HepG2 (cell line): ENCODE measurements at regions not wholly inside any gene's neighbourhood (a gene's known extent, or its start where the extent isn't known, plus 50 kb on each side); places are given as distances from the start of the nearest gene placed in this dataset.

Experiments
- ATAC-seq: fragments of 200-7000 bp; cut with Tn5 transposase; 3 replicates; pipeline ENCODE4 v1.9.1; 2020; ENCODE audit warnings: mild to moderate bottlenecking, moderate library complexity
- BruUV-seq: library from RNA; stranded (reverse); fragments of 400-500 nt; replicated peaks from 2 replicates; lab custom pipeline; 2021; lab: Mats Ljungman, UMichigan
- CTCF ChIA-PET: fragments of 300-600 bp; formaldehyde crosslinking; extraction: SDS; loops from one replicate; lab custom pipeline; 2021; ENCODE audit warnings: low total read pairs, inconsistent platforms, low intra/inter-chr PET ratio; lab: Yijun Ruan, JAX
- POLR2A ChIA-PET: fragments of 350-600 bp; sonication (Branson Sonifier 250); formaldehyde crosslinking; loops from one replicate; lab custom pipeline; 2020; ENCODE audit warnings: antibody characterized with exemption, inconsistent platforms; lab: Yijun Ruan, JAX
- DNase-seq: peaks from one replicate; pipeline ENCODE4 v3.0.0-alpha.2; 2015; ENCODE audit warnings: low spot score
- FAIRE-seq: peaks from 3 replicates; lab custom pipeline; 2011; peaks lifted over from hg19 to GRCh38; lab: Jason Lieb, UNC
- H2AFZ ChIP-seq: one replicate; pipeline ENCODE4 v1.6.1; 2011; ENCODE audit warnings: low read length, inconsistent platforms
- H3K27ac ChIP-seq: fragments of 300-600 bp; 3 replicates; pipeline ENCODE4 v1.8.0; 2011; ENCODE audit warnings: mixed run types, mild to moderate bottlenecking, mixed read lengths, low read length, inconsistent platforms; ENCODE audit not compliant: insufficient read depth; ENCODE audit errors: extremely low read length
- H3K27me3 ChIP-seq, 2 experiments: fragments of 200-600 bp in 1 of 2; 2 replicates in 1 of 2; 3 replicates in 1 of 2; pipeline versions ENCODE4 v1.6.0 to v1.8.0; 2011; ENCODE audit warnings: low read length in 2 of 2, mild to moderate bottlenecking in 2 of 2, moderate library complexity in 2 of 2, inconsistent platforms in 1 of 2; ENCODE audit not compliant: insufficient read depth in 2 of 2, control insufficient read depth in 1 of 2
- H3K36me3 ChIP-seq, 2 experiments: fragments of 200-600 bp in 1 of 2; replicated peaks in 1 of 2; 2 replicates in 1 of 2; 3 replicates in 1 of 2; pipeline versions ENCODE4 v1.5.1 to v1.8.0; 2011; ENCODE audit warnings: low read length in 2 of 2, inconsistent platforms in 1 of 2; ENCODE audit not compliant: insufficient read depth in 2 of 2, control insufficient read depth in 1 of 2
- H3K4me1 ChIP-seq: 2 replicates; pipeline ENCODE4 v1.5.1; 2012; ENCODE audit warnings: low read length, inconsistent platforms; ENCODE audit not compliant: insufficient read depth
- H3K4me2 ChIP-seq: 2 replicates; pipeline ENCODE4 v1.6.0; 2011; ENCODE audit warnings: low read depth, low read length, inconsistent platforms
- H3K4me3 ChIP-seq, 3 experiments: fragments of 200-600 bp in 1 of 3; sonication (generic), shearing (Covaris generic) in 1 of 3; replicated peaks in 1 of 3; 2 replicates each; pipeline ENCODE4 v1.5.1; 2011 to 2016; ENCODE audit warnings: low read length in 3 of 3, inconsistent platforms in 2 of 3, low read depth in 2 of 3, mild to moderate bottlenecking in 2 of 3, control low read depth in 1 of 3, mixed read lengths in 1 of 3; ENCODE audit not compliant: insufficient read depth in 1 of 3
- H3K79me2 ChIP-seq: one replicate; pipeline ENCODE4 v1.6.1; 2011; ENCODE audit warnings: low read length, inconsistent platforms; ENCODE audit not compliant: insufficient read depth
- H3K9ac ChIP-seq: 2 replicates; pipeline ENCODE4 v1.6.0; 2011; ENCODE audit warnings: mild to moderate bottlenecking, low read depth, low read length, inconsistent platforms; ENCODE audit not compliant: insufficient read depth
- H3K9me3 ChIP-seq: 2 replicates; pipeline ENCODE4 v1.5.1; 2012; ENCODE audit warnings: mild to moderate bottlenecking, low read length
- H4K20me1 ChIP-seq: 2 replicates; pipeline ENCODE4 v1.6.0; 2011; ENCODE audit warnings: inconsistent platforms, mild to moderate bottlenecking, low read length, moderate library complexity; ENCODE audit not compliant: insufficient read depth
- SP140L ChIP-seq: sonication (generic); formaldehyde crosslinking; IDR thresholded peaks from 2 replicates; pipeline ENCODE4 v1.4.0; 2020; ENCODE audit warnings: missing genetic modification reagents, borderline replicate concordance
- ZNF12 ChIP-seq: sonication (generic); formaldehyde crosslinking; IDR thresholded peaks from 2 replicates; pipeline ENCODE4 v1.5.0; 2020; ENCODE audit warnings: missing genetic modification reagents
- ZNF564 ChIP-seq: sonication (generic); formaldehyde crosslinking; IDR thresholded peaks from 2 replicates; pipeline ENCODE4 v1.8.1; 2023; ENCODE audit warnings: mild to moderate bottlenecking, missing genetic modification reagents
- WGBS: methylation state at CpG from one replicate; pipeline ENCODE4 v1.1.6; 2017; ENCODE audit warnings: low lambda C conversion rate; 5-methylcytosine and 5-hydroxymethylcytosine counted together
- in situ Hi-C: cut with HindIII; loops from 2 replicates; pipeline ENCODE4 v1.10.0; 2017; ENCODE audit warnings: low pct_unique_long_range_greater_than_20kb; ENCODE audit not compliant: extremely low pct_ligation_motif_present
- intact Hi-C: fragments of 100-400 bp; cut with micrococcal nuclease; formaldehyde crosslinking; loops from one replicate; pipeline ENCODE4 v1.10.0; 2022; ENCODE audit not compliant: unreplicated experiment
- TF ChIP-seq, protein P1 (sequence below): sonication (generic); formaldehyde crosslinking; IDR thresholded peaks from 2 replicates; pipeline ENCODE4 v1.4.0; 2020; ENCODE audit warnings: missing genetic modification reagents

DNA sequence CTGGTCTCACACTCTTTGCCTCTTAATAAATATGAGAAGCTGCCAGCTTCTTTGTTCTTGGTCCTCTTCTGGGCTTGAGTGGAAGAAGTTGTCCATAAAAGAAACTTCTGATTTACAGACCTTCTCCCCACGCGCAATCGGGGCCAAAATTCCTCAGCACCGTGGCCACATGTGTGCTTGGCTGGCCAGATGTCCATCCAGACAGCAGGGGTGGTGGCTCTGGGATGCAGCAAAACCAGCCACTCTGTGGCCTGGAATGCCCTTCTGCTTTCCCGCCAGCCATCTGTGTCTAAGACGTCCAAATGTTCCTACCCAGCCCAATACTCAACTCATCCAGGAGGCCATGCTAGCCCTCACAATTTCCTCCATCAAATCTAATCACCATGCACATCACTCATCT is 250.8 kb downstream of the EN1 start (continued):
- TF ChIP-seq, protein P1, sequence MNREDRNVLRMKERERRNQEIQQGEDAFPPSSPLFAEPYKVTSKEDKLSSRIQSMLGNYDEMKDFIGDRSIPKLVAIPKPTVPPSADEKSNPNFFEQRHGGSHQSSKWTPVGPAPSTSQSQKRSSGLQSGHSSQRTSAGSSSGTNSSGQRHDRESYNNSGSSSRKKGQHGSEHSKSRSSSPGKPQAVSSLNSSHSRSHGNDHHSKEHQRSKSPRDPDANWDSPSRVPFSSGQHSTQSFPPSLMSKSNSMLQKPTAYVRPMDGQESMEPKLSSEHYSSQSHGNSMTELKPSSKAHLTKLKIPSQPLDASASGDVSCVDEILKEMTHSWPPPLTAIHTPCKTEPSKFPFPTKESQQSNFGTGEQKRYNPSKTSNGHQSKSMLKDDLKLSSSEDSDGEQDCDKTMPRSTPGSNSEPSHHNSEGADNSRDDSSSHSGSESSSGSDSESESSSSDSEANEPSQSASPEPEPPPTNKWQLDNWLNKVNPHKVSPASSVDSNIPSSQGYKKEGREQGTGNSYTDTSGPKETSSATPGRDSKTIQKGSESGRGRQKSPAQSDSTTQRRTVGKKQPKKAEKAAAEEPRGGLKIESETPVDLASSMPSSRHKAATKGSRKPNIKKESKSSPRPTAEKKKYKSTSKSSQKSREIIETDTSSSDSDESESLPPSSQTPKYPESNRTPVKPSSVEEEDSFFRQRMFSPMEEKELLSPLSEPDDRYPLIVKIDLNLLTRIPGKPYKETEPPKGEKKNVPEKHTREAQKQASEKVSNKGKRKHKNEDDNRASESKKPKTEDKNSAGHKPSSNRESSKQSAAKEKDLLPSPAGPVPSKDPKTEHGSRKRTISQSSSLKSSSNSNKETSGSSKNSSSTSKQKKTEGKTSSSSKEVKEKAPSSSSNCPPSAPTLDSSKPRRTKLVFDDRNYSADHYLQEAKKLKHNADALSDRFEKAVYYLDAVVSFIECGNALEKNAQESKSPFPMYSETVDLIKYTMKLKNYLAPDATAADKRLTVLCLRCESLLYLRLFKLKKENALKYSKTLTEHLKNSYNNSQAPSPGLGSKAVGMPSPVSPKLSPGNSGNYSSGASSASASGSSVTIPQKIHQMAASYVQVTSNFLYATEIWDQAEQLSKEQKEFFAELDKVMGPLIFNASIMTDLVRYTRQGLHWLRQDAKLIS: no peak
- TF ChIP-seq SP140L (CRISPR knock-in tag): no peak

DNA sequence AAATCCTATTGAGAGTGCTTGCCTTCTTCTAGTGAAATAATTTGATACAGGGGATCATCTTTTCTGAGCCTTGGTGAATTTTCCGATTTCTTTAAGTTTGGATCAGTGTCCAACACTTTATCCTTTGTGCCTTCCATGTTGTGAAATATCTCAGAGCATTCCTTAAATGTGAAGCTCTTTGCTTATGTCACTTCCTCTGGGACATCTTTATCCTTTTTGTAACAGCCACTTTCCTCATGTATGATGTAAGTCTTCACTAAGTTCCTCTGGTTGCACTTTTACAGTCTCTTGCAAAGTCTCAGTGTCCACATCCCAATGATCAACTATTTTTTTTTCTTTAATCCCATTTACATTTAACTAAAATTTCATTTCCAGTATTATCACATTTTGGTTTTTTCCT is 254.2 kb downstream of the EN1 start:
- Histone ChIP-seq H3K4me2 (no peak overlapping the region), H3K36me3 (no peaks in the 10 kb centered on the region), H3K27me3 (no peaks in the 10 kb centered on the region), H4K20me1 (no peaks in the 10 kb centered on the region), H2AFZ (no peak overlapping the region), H3K4me1 (no peaks in the 10 kb centered on the region), H3K9me3 (peaks cover 3% of the 10 kb centered on the region; the same call in 1 of the 2 replicates), H3K27ac (no peak overlapping the region), H3K9ac (no peak overlapping the region), H3K79me2 (no peaks in the 10 kb centered on the region), H3K4me3 (no peak overlapping the region)
- WGBS: 5% methylated on average over 1 of the region's 1 CpG
- no peak for DNase-seq
- CTCF ChIA-PET: no interaction called here
- POLR2A ChIA-PET: no interaction called here
- in situ Hi-C loops: no loop called here
- no peak for FAIRE-seq
- TF ChIP-seq ZNF12: no peak
- no peak for TF ChIP-seq ZNF564 (CRISPR knock-in tag)
- TF ChIP-seq, all 625 proteins: peak for 0
- intact Hi-C loops: no loop called here
- no TSS peak for BruUV-seq
- ATAC-seq: no peak
